ENCODE measurements at regions not wholly inside any gene's neighbourhood (a gene's known extent, or its start where the extent isn't known, plus 50 kb on each side); places are given as distances from the start of the nearest gene placed in this dataset.

DNA sequence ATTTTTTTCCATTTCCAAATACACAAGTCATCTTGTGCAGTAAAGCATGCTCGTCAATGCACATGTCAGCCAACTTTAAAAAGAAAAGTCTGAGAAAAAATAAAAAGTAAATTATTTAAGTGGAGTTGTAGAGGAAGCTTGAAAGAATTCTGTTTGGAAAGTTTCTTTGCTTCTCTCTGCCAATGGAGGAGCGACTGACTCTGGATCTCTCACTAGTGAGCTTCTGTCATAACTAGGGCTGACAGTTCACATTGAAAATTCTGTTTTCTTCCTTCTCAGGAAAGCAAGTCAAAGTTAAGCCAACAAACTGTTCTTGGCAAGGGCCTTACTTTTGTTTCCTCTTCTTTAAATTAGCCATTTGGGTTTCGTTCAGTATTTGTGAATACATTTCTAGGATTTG, 298.2 kb downstream of the POU4F1 start:
- no peak for DNase-seq

DNA sequence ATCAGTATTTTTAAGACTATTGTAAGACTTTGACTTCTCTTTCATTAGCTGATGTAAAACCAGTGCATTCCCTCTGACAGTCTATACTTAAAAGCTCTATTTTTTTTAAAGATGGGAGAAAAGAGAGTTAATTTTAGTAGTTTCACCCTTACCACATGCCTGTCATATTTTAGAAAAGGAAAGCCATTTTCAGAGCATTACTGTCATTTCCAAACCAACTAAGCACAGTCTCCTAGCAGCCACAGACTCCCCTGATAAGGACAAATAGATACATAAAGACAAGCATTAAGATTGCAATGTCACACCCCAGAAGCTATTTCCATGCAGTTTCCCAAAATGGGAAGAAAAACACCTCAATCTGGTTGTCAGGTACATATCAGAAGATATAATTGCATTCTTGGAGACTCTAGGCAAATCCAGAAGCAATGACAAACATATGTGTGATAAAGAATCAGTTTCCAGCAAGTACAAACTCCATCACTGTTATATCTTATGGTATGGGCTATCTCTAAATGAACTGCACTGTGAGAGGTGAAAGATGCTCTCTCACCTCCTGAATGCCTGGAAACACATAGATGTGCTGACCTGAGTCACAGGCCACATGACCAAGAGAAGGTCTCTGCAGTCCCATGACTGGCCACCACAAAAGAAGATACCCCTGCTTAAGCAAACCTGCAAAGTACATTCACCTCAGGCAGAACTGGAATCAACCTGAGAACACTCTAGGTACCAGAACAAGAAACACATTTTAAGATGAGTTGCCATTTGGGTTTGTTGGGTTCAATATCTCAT, 303.3 kb downstream of the POU4F1 start:
- Histone ChIP-seq H3K27me3 (no peaks in the 10 kb centered on the region), H3K9me3 (no peaks in the 10 kb centered on the region), H3K4me1 (no peaks in the 10 kb centered on the region), H3K4me3 (no peak overlapping the region), H3K36me3 (ENCODE audit: low read depth, missing control alignments) (no peaks in the 10 kb centered on the region), H3K27ac (no peak overlapping the region)
- TF ChIP-seq, protein P1, sequence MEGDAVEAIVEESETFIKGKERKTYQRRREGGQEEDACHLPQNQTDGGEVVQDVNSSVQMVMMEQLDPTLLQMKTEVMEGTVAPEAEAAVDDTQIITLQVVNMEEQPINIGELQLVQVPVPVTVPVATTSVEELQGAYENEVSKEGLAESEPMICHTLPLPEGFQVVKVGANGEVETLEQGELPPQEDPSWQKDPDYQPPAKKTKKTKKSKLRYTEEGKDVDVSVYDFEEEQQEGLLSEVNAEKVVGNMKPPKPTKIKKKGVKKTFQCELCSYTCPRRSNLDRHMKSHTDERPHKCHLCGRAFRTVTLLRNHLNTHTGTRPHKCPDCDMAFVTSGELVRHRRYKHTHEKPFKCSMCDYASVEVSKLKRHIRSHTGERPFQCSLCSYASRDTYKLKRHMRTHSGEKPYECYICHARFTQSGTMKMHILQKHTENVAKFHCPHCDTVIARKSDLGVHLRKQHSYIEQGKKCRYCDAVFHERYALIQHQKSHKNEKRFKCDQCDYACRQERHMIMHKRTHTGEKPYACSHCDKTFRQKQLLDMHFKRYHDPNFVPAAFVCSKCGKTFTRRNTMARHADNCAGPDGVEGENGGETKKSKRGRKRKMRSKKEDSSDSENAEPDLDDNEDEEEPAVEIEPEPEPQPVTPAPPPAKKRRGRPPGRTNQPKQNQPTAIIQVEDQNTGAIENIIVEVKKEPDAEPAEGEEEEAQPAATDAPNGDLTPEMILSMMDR (IDR thresholded peaks at IDR 0.05): no peak
- no peak for DNase-seq
- intact Hi-C loops (cut with DNase I; ENCODE audit: low total_unique reads): no loop called here

More for the DNA sequence above, 298.2 kb downstream of the POU4F1 start:
- TF ChIP-seq POLR2A (IDR thresholded peaks at IDR 0.05): no peak
- TF ChIP-seq, protein P1 (IDR thresholded peaks at IDR 0.05): no peak
- no peaks in the 10 kb centered on the region for H3K9me3 ChIP-seq
- H3K36me3 ChIP-seq (ENCODE audit: low read depth, missing control alignments): no peaks in the 10 kb centered on the region
- intact Hi-C loops (cut with DNase I; ENCODE audit: low total_unique reads): no loop called here
- no peak overlapping the region for H3K27ac ChIP-seq
- no peak overlapping the region for H3K4me3 ChIP-seq
- H3K27me3 ChIP-seq: no peaks in the 10 kb centered on the region
- no peaks in the 10 kb centered on the region for H3K4me1 ChIP-seq
- WGBS, 2 donors: 56 to 67% methylated on average over 3 of the region's 3 CpGs

DNA sequence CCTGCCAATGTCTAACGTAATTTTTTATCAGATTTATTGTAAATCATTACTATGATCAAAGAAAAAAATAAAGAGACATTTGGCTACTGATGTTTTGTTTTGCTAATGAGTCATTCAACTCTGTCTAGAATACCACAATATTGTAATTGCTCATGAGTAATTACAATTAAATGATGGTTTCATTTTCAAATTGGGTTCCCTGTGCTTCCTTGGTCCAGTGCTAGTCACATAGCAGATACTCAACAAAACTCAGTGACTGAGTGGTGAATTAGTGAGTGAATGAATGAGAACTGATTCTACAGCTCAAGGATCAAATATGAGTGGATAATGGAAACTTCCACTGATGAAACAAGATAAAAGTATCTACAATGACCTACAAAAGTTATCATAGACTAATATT, 304.7 kb downstream of the POU4F1 start:
- Histone ChIP-seq H3K9me3 (no peaks in the 10 kb centered on the region), H3K4me1 (no peaks in the 10 kb centered on the region), H3K4me3 (no peak overlapping the region), H3K36me3 (ENCODE audit: low read depth, missing control alignments) (no peaks in the 10 kb centered on the region), H3K27ac (no peak overlapping the region), H3K27me3 (no peaks in the 10 kb centered on the region)
- TF ChIP-seq, protein P1 (IDR thresholded peaks at IDR 0.05): no peak
- no peak for TF ChIP-seq POLR2A (IDR thresholded peaks at IDR 0.05)
- intact Hi-C loops (cut with DNase I; ENCODE audit: low total_unique reads): no loop called here
- no peak for DNase-seq
- WGBS, 2 donors: 63 to 76% methylated on average over 1 of the region's 1 CpG

DNA sequence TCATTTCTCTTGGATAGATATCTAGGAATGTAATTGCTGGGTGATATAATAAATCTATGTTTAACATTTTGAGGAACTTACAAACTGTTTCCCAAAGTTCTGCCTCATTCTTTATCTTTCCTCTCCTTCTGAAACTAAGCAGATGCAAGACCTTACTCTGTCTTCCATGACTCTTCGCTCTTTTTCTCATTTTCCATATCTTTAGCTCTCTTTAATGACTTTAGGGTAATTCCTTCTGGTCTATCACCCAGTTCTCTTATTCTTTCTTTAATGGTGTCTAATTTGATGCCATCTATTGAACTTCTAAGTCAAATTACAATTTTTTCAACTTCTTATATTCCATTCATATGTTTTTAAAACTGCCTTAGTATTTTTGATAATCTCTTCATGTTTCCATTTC, 316.6 kb downstream of the POU4F1 start:
- H3K36me3 ChIP-seq (ENCODE audit: low read depth, missing control alignments): no peaks in the 10 kb centered on the region
- intact Hi-C loops (cut with DNase I; ENCODE audit: low total_unique reads): no loop called here
- no peaks in the 10 kb centered on the region for H3K9me3 ChIP-seq
- TF ChIP-seq, protein P1 (IDR thresholded peaks at IDR 0.05): no peak
- no peak for TF ChIP-seq POLR2A (IDR thresholded peaks at IDR 0.05)
- no peak for DNase-seq
- no peaks in the 10 kb centered on the region for H3K27me3 ChIP-seq
- no peaks in the 10 kb centered on the region for H3K4me1 ChIP-seq
- 75 to 77% methylated on average over 1 of the region's 1 CpG for WGBS, 2 donors
- H3K4me3 ChIP-seq: no peak overlapping the region
- no peak overlapping the region for H3K27ac ChIP-seq

DNA sequence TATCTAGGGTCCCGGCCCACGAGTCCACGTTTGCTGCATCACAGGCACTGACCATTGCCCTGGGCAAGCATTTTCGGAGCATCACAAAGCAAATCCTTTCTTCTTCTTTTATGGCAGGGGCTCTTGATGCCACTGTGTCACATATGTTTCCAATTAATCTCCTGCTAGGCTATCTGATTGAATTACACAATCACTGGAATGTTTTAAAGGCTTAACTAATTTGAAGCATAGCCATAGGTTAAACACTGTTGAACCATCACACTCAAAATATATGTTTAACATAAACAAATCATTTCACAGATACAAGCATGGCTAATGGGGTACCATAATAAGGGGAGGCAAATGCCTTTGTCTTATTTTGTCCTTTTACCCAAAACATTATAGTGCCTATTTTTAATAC, 338.3 kb downstream of the POU4F1 start:
- intact Hi-C loops (cut with DNase I; ENCODE audit: low total_unique reads): no loop called here

More for the DNA sequence above, 338.3 kb downstream of the POU4F1 start:
- no peak overlapping the region for H3K27ac ChIP-seq
- no peaks in the 10 kb centered on the region for H3K4me1 ChIP-seq
- no peaks in the 10 kb centered on the region for H3K36me3 ChIP-seq (ENCODE audit: low read depth, missing control alignments)
- WGBS, 2 donors: 82 to 87% methylated on average over 4 of the region's 4 CpGs
- DNase-seq: no peak
- TF ChIP-seq, protein P1 (IDR thresholded peaks at IDR 0.05): no peak
- no peak for TF ChIP-seq POLR2A (IDR thresholded peaks at IDR 0.05)
- no peak overlapping the region for H3K4me3 ChIP-seq
- H3K27me3 ChIP-seq: no peaks in the 10 kb centered on the region
- no peaks in the 10 kb centered on the region for H3K9me3 ChIP-seq
